ENCODE measurements at regions not wholly inside any gene's neighbourhood (a gene's known extent, or its start where the extent isn't known, plus 50 kb on each side); places are given as distances from the start of the nearest gene placed in this dataset.

DNA sequence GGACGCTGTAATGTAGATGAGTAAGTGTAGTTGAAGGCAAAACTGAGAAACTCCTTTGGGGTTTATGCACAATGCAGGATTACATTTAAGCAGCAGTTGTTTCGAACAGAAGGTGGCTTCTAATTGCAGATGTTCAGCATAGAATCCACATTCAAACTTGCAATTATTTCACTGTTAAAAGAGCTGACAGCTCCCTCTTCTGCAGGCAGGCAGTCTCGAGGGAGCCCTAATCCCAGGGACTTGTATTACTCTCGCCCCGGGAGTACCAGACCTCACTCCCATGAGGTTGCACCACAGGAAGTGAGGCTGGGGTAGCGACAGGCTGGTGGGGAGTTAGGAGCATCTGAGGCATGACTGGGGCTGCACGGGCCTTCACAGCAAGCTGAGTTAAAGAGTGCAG lies 484.3 kb upstream of the EEF2KMT start (continued):
- TF ChIP-seq, protein P1, sequence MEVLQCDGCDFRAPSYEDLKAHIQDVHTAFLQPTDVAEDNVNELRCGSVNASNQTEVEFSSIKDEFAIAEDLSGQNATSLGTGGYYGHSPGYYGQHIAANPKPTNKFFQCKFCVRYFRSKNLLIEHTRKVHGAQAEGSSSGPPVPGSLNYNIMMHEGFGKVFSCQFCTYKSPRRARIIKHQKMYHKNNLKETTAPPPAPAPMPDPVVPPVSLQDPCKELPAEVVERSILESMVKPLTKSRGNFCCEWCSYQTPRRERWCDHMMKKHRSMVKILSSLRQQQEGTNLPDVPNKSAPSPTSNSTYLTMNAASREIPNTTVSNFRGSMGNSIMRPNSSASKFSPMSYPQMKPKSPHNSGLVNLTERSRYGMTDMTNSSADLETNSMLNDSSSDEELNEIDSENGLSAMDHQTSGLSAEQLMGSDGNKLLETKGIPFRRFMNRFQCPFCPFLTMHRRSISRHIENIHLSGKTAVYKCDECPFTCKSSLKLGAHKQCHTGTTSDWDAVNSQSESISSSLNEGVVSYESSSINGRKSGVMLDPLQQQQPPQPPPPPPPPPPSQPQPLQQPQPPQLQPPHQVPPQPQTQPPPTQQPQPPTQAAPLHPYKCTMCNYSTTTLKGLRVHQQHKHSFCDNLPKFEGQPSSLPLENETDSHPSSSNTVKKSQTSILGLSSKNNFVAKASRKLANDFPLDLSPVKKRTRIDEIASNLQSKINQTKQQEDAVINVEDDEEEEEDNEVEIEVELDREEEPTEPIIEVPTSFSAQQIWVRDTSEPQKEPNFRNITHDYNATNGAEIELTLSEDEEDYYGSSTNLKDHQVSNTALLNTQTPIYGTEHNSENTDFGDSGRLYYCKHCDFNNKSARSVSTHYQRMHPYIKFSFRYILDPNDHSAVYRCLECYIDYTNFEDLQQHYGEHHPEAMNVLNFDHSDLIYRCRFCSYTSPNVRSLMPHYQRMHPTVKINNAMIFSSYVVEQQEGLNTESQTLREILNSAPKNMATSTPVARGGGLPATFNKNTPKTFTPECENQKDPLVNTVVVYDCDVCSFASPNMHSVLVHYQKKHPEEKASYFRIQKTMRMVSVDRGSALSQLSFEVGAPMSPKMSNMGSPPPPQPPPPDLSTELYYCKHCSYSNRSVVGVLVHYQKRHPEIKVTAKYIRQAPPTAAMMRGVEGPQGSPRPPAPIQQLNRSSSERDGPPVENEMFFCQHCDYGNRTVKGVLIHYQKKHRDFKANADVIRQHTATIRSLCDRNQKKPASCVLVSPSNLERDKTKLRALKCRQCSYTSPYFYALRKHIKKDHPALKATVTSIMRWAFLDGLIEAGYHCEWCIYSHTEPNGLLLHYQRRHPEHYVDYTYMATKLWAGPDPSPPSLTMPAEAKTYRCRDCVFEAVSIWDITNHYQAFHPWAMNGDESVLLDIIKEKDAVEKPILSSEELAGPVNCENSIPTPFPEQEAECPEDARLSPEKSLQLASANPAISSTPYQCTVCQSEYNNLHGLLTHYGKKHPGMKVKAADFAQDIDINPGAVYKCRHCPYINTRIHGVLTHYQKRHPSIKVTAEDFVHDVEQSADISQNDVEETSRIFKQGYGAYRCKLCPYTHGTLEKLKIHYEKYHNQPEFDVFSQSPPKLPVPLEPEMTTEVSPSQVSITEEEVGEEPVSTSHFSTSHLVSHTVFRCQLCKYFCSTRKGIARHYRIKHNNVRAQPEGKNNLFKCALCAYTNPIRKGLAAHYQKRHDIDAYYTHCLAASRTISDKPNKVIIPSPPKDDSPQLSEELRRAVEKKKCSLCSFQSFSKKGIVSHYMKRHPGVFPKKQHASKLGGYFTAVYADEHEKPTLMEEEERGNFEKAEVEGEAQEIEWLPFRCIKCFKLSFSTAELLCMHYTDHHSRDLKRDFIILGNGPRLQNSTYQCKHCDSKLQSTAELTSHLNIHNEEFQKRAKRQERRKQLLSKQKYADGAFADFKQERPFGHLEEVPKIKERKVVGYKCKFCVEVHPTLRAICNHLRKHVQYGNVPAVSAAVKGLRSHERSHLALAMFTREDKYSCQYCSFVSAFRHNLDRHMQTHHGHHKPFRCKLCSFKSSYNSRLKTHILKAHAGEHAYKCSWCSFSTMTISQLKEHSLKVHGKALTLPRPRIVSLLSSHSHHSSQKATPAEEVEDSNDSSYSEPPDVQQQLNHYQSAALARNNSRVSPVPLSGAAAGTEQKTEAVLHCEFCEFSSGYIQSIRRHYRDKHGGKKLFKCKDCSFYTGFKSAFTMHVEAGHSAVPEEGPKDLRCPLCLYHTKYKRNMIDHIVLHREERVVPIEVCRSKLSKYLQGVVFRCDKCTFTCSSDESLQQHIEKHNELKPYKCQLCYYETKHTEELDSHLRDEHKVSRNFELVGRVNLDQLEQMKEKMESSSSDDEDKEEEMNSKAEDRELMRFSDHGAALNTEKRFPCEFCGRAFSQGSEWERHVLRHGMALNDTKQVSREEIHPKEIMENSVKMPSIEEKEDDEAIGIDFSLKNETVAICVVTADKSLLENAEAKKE (CRISPR knock-in tag; IDR thresholded peaks at IDR 0.05): no peak
- no peak for TF ChIP-seq ZNF331 (CRISPR knock-in tag; IDR thresholded peaks at IDR 0.05; ENCODE audit: low read depth)
- no peak for TF ChIP-seq STAT1 (IDR thresholded peaks at IDR 0.05; ENCODE audit: unreplicated experiment)
- TF ChIP-seq POLR2AphosphoS5 (IDR thresholded peaks at IDR 0.05; ENCODE audit: low read depth): no peak

GRCh38 chr16:5581428-5581827 lies 483.8 kb upstream of the EEF2KMT start:
- Mint-ChIP-seq H3K9me3 (no peaks in the 10 kb centered on the region), H3K4me3 (no peak overlapping the region), H3K4me1 (peaks cover 14% of the 10 kb centered on the region), H3K36me3 (ENCODE audit: low read depth) (no peaks in the 10 kb centered on the region), H3K27ac (peak overlapping the region; percentile 33; the same call in 1 of the 2 replicates), H3K27me3 (ENCODE audit: insufficient read depth, low read depth, poor library complexity) (peaks cover 1% of the 10 kb centered on the region)
- no peaks in the 10 kb centered on the region for H3K9me2 ChIP-seq (ENCODE audit: insufficient read depth)
- no peaks in the 10 kb centered on the region for H3K27me3 ChIP-seq (ENCODE audit: insufficient read depth)
- H2AFZ ChIP-seq: no peak overlapping the region
- no peaks in the 10 kb centered on the region for H3K36me3 ChIP-seq (ENCODE audit: insufficient read depth)
- H3F3A ChIP-seq (replicated peaks; ENCODE audit: low read depth): no peaks in the 10 kb centered on the region
- H3K27ac ChIP-seq (ENCODE audit: low read depth): no peak overlapping the region
- DNase-seq (ENCODE audit: low spot score): no peak
- no peak for ATAC-seq
- H4K20me1 ChIP-seq (replicated peaks; ENCODE audit: insufficient read depth): no peaks in the 10 kb centered on the region
- no peaks in the 10 kb centered on the region for H3K79me2 ChIP-seq (replicated peaks; ENCODE audit: insufficient read depth)
- H3K4me3 ChIP-seq: no peak overlapping the region
- H3K4me1 ChIP-seq (ENCODE audit: insufficient read depth): no peaks in the 10 kb centered on the region
- no peak overlapping the region for H3K4me2 ChIP-seq
- TF ChIP-seq STAT1 (IDR thresholded peaks at IDR 0.05; ENCODE audit: unreplicated experiment) (no peak), EZH2 (IDR thresholded peaks at IDR 0.05; ENCODE audit: low read depth, unreplicated experiment) (no peak), CREB1 (CRISPR knock-in tag; IDR thresholded peaks at IDR 0.05; ENCODE audit: low read depth) (no peak), ZNF331 (CRISPR knock-in tag; IDR thresholded peaks at IDR 0.05; ENCODE audit: low read depth) (no peak), EZH2phosphoT487 (IDR thresholded peaks at IDR 0.05; ENCODE audit: unreplicated experiment) (no peak), ZNF114 (CRISPR knock-in tag; IDR thresholded peaks at IDR 0.05) (no peak), NANOG (IDR thresholded peaks at IDR 0.05; ENCODE audit: borderline replicate concordance) (no peak), POLR2AphosphoS5 (IDR thresholded peaks at IDR 0.05; ENCODE audit: low read depth) (no peak), ETS1 (IDR thresholded peaks at IDR 0.05) (no peak), CTCF (conservative IDR thresholded peaks at IDR 0.05; ENCODE audit: low read depth in 2 of 2) (no peak), JUNB (IDR thresholded peaks at IDR 0.05; ENCODE audit: unreplicated experiment) (no peak)
- TF ChIP-seq, protein P2, sequence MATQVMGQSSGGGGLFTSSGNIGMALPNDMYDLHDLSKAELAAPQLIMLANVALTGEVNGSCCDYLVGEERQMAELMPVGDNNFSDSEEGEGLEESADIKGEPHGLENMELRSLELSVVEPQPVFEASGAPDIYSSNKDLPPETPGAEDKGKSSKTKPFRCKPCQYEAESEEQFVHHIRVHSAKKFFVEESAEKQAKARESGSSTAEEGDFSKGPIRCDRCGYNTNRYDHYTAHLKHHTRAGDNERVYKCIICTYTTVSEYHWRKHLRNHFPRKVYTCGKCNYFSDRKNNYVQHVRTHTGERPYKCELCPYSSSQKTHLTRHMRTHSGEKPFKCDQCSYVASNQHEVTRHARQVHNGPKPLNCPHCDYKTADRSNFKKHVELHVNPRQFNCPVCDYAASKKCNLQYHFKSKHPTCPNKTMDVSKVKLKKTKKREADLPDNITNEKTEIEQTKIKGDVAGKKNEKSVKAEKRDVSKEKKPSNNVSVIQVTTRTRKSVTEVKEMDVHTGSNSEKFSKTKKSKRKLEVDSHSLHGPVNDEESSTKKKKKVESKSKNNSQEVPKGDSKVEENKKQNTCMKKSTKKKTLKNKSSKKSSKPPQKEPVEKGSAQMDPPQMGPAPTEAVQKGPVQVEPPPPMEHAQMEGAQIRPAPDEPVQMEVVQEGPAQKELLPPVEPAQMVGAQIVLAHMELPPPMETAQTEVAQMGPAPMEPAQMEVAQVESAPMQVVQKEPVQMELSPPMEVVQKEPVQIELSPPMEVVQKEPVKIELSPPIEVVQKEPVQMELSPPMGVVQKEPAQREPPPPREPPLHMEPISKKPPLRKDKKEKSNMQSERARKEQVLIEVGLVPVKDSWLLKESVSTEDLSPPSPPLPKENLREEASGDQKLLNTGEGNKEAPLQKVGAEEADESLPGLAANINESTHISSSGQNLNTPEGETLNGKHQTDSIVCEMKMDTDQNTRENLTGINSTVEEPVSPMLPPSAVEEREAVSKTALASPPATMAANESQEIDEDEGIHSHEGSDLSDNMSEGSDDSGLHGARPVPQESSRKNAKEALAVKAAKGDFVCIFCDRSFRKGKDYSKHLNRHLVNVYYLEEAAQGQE (IDR thresholded peaks at IDR 0.05; ENCODE audit: unreplicated experiment): no peak
